ENCODE measurements at regions not wholly inside any gene's neighbourhood (a gene's known extent, or its start where the extent isn't known, plus 50 kb on each side); places are given as distances from the start of the nearest gene placed in this dataset.

- Histone ChIP-seq H3K79me2 (ENCODE audit: low read depth) (no peaks in the 10 kb centered on the region), H3F3A (ENCODE audit: insufficient read depth, low read depth) (no peaks in the 10 kb centered on the region), H4K20me1 (ENCODE audit: insufficient read depth) (peaks cover 29% of the 10 kb centered on the region; the same call in 1 of the 2 replicates), H3K27me3 (ENCODE audit: insufficient read depth, low read depth) (no peaks in the 10 kb centered on the region), H3K36me3 (ENCODE audit: low read depth) (no peaks in the 10 kb centered on the region), H3K9me3 (ENCODE audit: insufficient read depth, low read depth) (no peaks in the 10 kb centered on the region), H3K27ac (no peak overlapping the region), H2AFZ (no peak overlapping the region), H3K4me2 (no peak overlapping the region), H3K4me3 (no peak overlapping the region), H3K9me2 (ENCODE audit: insufficient read depth) (no peaks in the 10 kb centered on the region), H3K4me1 (replicated peaks; ENCODE audit: insufficient read depth) (no peaks in the 10 kb centered on the region)
- TF ChIP-seq CTCF (conservative IDR thresholded peaks at IDR 0.05), result no peak
- TF ChIP-seq EZH2 (IDR thresholded peaks at IDR 0.05; ENCODE audit: low read depth), result no peak
- ChIA-PET CTCF (no interaction called here), POLR2A (ENCODE audit: unreplicated experiment) (no interaction called here)
- no peak for DNase-seq
- BruUV-seq (replicated peaks), result no TSS peak
- intact Hi-C loops (cut with micrococcal nuclease; ENCODE audit: unreplicated experiment), result no loop called here
These were observed 317.6 kb downstream of the SEC14L1 start for GRCh38 chr17:77458202-77459017.

- ChIA-PET POLR2A (ENCODE audit: unreplicated experiment) (no interaction called here), CTCF (no interaction called here)
- Histone ChIP-seq H3K4me2 (no peak overlapping the region), H3K36me3 (ENCODE audit: low read depth) (no peaks in the 10 kb centered on the region), H4K20me1 (ENCODE audit: insufficient read depth) (peaks cover 27% of the 10 kb centered on the region; the same call in 1 of the 2 replicates), H3K9me2 (ENCODE audit: insufficient read depth) (no peaks in the 10 kb centered on the region), H3K9me3 (ENCODE audit: insufficient read depth, low read depth) (no peaks in the 10 kb centered on the region), H3K27me3 (ENCODE audit: insufficient read depth, low read depth) (no peaks in the 10 kb centered on the region), H3K4me1 (replicated peaks; ENCODE audit: insufficient read depth) (no peaks in the 10 kb centered on the region), H2AFZ (no peak overlapping the region), H3K27ac (no peak overlapping the region), H3K79me2 (ENCODE audit: low read depth) (no peaks in the 10 kb centered on the region), H3F3A (ENCODE audit: insufficient read depth, low read depth) (no peaks in the 10 kb centered on the region), H3K4me3 (no peak overlapping the region)
- DNase-seq, result no peak
- TF ChIP-seq EZH2 (IDR thresholded peaks at IDR 0.05; ENCODE audit: low read depth) (no peak), CTCF (conservative IDR thresholded peaks at IDR 0.05) (no peak)
- intact Hi-C loops (cut with micrococcal nuclease; ENCODE audit: unreplicated experiment), result no loop called here
- BruUV-seq (replicated peaks), result no TSS peak
These were observed 318.4 kb downstream of the SEC14L1 start for GRCh38 chr17:77459018-77459755.

- Histone ChIP-seq H3K79me2 (ENCODE audit: low read depth) (peaks cover 5% of the 10 kb centered on the region; the same call in 1 of the 2 replicates), H3K4me3 (no peak overlapping the region), H3K9me3 (ENCODE audit: insufficient read depth, low read depth) (no peaks in the 10 kb centered on the region), H3F3A (ENCODE audit: insufficient read depth, low read depth) (no peaks in the 10 kb centered on the region; the same call in 1 of the 2 replicates), H3K4me2 (no peak overlapping the region), H3K4me1 (replicated peaks; ENCODE audit: insufficient read depth) (no peaks in the 10 kb centered on the region), H3K36me3 (ENCODE audit: low read depth) (no peaks in the 10 kb centered on the region), H3K9me2 (ENCODE audit: insufficient read depth) (no peaks in the 10 kb centered on the region), H2AFZ (no peak overlapping the region), H3K27ac (no peak overlapping the region), H3K27me3 (ENCODE audit: insufficient read depth, low read depth) (no peaks in the 10 kb centered on the region), H4K20me1 (ENCODE audit: insufficient read depth) (peaks cover 29% of the 10 kb centered on the region)
- POLR2A ChIA-PET (ENCODE audit: unreplicated experiment), result no interaction called here
- DNase-seq, result no peak
- no peak for TF ChIP-seq CTCF (conservative IDR thresholded peaks at IDR 0.05)
- no peak for TF ChIP-seq EZH2 (IDR thresholded peaks at IDR 0.05; ENCODE audit: low read depth)
- intact Hi-C loops (cut with micrococcal nuclease; ENCODE audit: unreplicated experiment), result no loop called here
- CTCF ChIA-PET, result no interaction called here
- no TSS peak for BruUV-seq (replicated peaks)
These were observed 319.8 kb downstream of the SEC14L1 start for GRCh38 chr17:77460514-77461046.
